HL-60 (cell line): ENCODE measurements at regions not wholly inside any gene's neighbourhood (a gene's known extent, or its start where the extent isn't known, plus 50 kb on each side); places are given as distances from the start of the nearest gene placed in this dataset.
A peak's percentile ranks its signal among the peaks of the same experiment; 100 is the strongest.

ENCODE experiments used
- DNase-seq, 2 experiments: peaks; one replicate each; pipeline ENCODE4 v3.0.0-alpha.2; 2010 to 2020; ENCODE audit warnings: low read depth in 1 of 2, low spot score in 1 of 2
- H3K27ac ChIP-seq: fragments of 250-450 bp; sonication (Bioruptor Pico); replicated peaks from 2 replicates; pipeline ENCODE4 v1.5.1; 2020; ENCODE audit warnings: mild to moderate bottlenecking, moderate library complexity
- H3K27me3 ChIP-seq: fragments of 250-450 bp; sonication (Bioruptor Pico); 2 replicates; pipeline ENCODE4 v1.5.1; 2021; ENCODE audit warnings: mild to moderate bottlenecking, moderate library complexity; ENCODE audit not compliant: insufficient read depth, poor library complexity, severe bottlenecking
- H3K4me3 ChIP-seq: replicated peaks from 2 replicates; pipeline ENCODE4 v1.5.1; 2011; ENCODE audit warnings: mild to moderate bottlenecking, control low read depth, low read length; ENCODE audit not compliant: insufficient read depth
- CTCF ChIP-seq: IDR thresholded peaks from one replicate; pipeline ENCODE4 v1.5.1; 2011; ENCODE audit warnings: low read length, control low read depth, inconsistent platforms; ENCODE audit not compliant: insufficient read depth
- GABPA ChIP-seq: IDR thresholded peaks from 2 replicates; pipeline ENCODE4 v1.6.1; 2012; ENCODE audit warnings: low read depth
- POLR2AphosphoS5 ChIP-seq: IDR thresholded peaks from 2 replicates; pipeline ENCODE4 v1.6.1; 2012; ENCODE audit warnings: low read depth
- REST ChIP-seq: IDR thresholded peaks from 2 replicates; pipeline ENCODE4 v1.6.1; 2012; ENCODE audit warnings: low read depth; ENCODE audit not compliant: insufficient replicate concordance
- SPI1 ChIP-seq: IDR thresholded peaks from 2 replicates; pipeline ENCODE4 v1.6.1; 2012; ENCODE audit warnings: low read depth, mild to moderate bottlenecking, borderline replicate concordance

- TF ChIP-seq CTCF (no peak), GABPA (no peak), SPI1 (no peak), REST (no peak), POLR2AphosphoS5 (no peak)
- DNase-seq: no peak
- Histone ChIP-seq H3K27ac (no peak overlapping the region), H3K27me3 (no peaks in the 10 kb centered on the region), H3K4me3 (no peak overlapping the region)
Observed at GRCh38 chr17:73933871-73934270, 269.6 kb upstream of the RPL38 start.

GRCh38 chr17:73934696-73935095 is 268.8 kb upstream of the RPL38 start:
- H3K27ac ChIP-seq: no peak overlapping the region
- DNase-seq: no peak
- no peak for TF ChIP-seq SPI1
- no peak overlapping the region for H3K4me3 ChIP-seq
- no peaks in the 10 kb centered on the region for H3K27me3 ChIP-seq

GRCh38 chr17:73936908-73937627 is 266.4 kb upstream of the RPL38 start:
- no peak overlapping the region for H3K4me3 ChIP-seq
- no peak for TF ChIP-seq REST
- no peak for TF ChIP-seq GABPA
- no peak for TF ChIP-seq POLR2AphosphoS5
- peak; percentile 39; the same call in 1 of the 2 replicates for TF ChIP-seq SPI1
- no peak for TF ChIP-seq CTCF
- H3K27ac ChIP-seq: no peak overlapping the region
- DNase-seq: no peak
- no peaks in the 10 kb centered on the region for H3K27me3 ChIP-seq

GRCh38 chr17:73938706-73939105 is 264.8 kb upstream of the RPL38 start:
- no peak for DNase-seq
- no peak for TF ChIP-seq SPI1
- no peak for TF ChIP-seq CTCF
- TF ChIP-seq GABPA: no peak
- TF ChIP-seq REST: no peak
- TF ChIP-seq POLR2AphosphoS5: no peak
- no peak overlapping the region for H3K27ac ChIP-seq
- no peak overlapping the region for H3K4me3 ChIP-seq
- no peaks in the 10 kb centered on the region for H3K27me3 ChIP-seq
